ENCODE measurements at regions not wholly inside any gene's neighbourhood (a gene's known extent, or its start where the extent isn't known, plus 50 kb on each side); places are given as distances from the start of the nearest gene placed in this dataset.
"Not testable (repeated sequence)": the region's sequence is repeated elsewhere in the genome, so short reads cannot be mapped to it uniquely, and the experiment has no call there.

GRCh38 chr5:40108764-40109390, 570.8 kb upstream of the PTGER4 start:
- not testable (repeated sequence) for TF ChIP-seq CTCF (IDR thresholded peaks at IDR 0.05; ENCODE audit: low read depth, low read length); EZH2phosphoT487 (IDR thresholded peaks at IDR 0.05; ENCODE audit: low read depth)

Data from OCI-LY3 (cell line).